Smooth muscle cell (in vitro differentiated cells): ENCODE measurements at regions not wholly inside any gene's neighbourhood (a gene's known extent, or its start where the extent isn't known, plus 50 kb on each side); places are given as distances from the start of the nearest gene placed in this dataset.

Experiments
- DNase-seq: peaks from one replicate; lab custom pipeline; 2025; ENCODE audit not compliant: unreplicated experiment; lab: John Stamatoyannopoulos, UW
- H2AFZ ChIP-seq: fragments of 200-600 bp; sonication (generic); 2 replicates; pipeline ENCODE4 v1.6.0; 2016; ENCODE audit warnings: antibody characterized with exemption, low read depth, mild to moderate bottlenecking
- H3F3A ChIP-seq: fragments of 200-600 bp; sonication (generic); 2 replicates; pipeline ENCODE4 v1.6.0; 2017; ENCODE audit warnings: antibody characterized with exemption, low read depth
- H3K27ac ChIP-seq: fragments of 200-600 bp; sonication (generic); 2 replicates; pipeline ENCODE4 v1.5.1; 2016; ENCODE audit warnings: low read depth, mild to moderate bottlenecking
- H3K27me3 ChIP-seq: fragments of 200-600 bp; sonication (generic); 2 replicates; pipeline ENCODE4 v1.6.1; 2016; ENCODE audit warnings: low read depth, mild to moderate bottlenecking
- H3K36me3 ChIP-seq: fragments of 200-600 bp; sonication (generic); 2 replicates; pipeline ENCODE4 v1.5.1; 2016; ENCODE audit warnings: low read depth
- H3K4me1 ChIP-seq: fragments of 200-600 bp; sonication (generic); 2 replicates; pipeline ENCODE4 v1.5.1; 2016; ENCODE audit warnings: low read depth
- H3K4me2 ChIP-seq: fragments of 200-600 bp; sonication (generic); 2 replicates; pipeline ENCODE4 v1.6.0; 2016; ENCODE audit warnings: mild to moderate bottlenecking
- H3K4me3 ChIP-seq: fragments of 200-600 bp; sonication (generic); 2 replicates; pipeline ENCODE4 v1.5.1; 2016; ENCODE audit warnings: mild to moderate bottlenecking
- H3K79me2 ChIP-seq: fragments of 200-600 bp; sonication (generic); 2 replicates; pipeline ENCODE4 v1.6.0; 2016; ENCODE audit warnings: low read depth, mild to moderate bottlenecking
- H3K9ac ChIP-seq: fragments of 200-600 bp; sonication (generic); 2 replicates; pipeline ENCODE4 v1.6.0; 2016; ENCODE audit warnings: low read depth
- H3K9me3 ChIP-seq: fragments of 200-600 bp; sonication (generic); replicated peaks from 2 replicates; pipeline ENCODE4 v1.5.1; 2016; ENCODE audit warnings: low read depth
- H4K20me1 ChIP-seq: fragments of 200-600 bp; sonication (generic); 2 replicates; pipeline ENCODE4 v1.6.0; 2016; ENCODE audit warnings: low read depth
- CTCF ChIP-seq: fragments of 200-600 bp; sonication (generic); IDR thresholded peaks from 2 replicates; pipeline ENCODE4 v1.5.1; 2017; ENCODE audit warnings: borderline replicate concordance, mild to moderate bottlenecking, antibody characterized with exemption; ENCODE audit not compliant: insufficient read depth, poor library complexity, severe bottlenecking
- WGBS: methylation state at CpG from one replicate; pipeline ENCODE4 v1.1.7; 2016; ENCODE audit warnings: low lambda C conversion rate; 5-methylcytosine and 5-hydroxymethylcytosine counted together

GRCh38 chr20:24242763-24243162 is 226.7 kb upstream of the SYNDIG1 start:
- no peak overlapping the region for H3K9ac ChIP-seq
- no peaks in the 10 kb centered on the region for H3K9me3 ChIP-seq
- no peak for DNase-seq
- no peaks in the 10 kb centered on the region for H3F3A ChIP-seq
- H3K4me1 ChIP-seq = no peaks in the 10 kb centered on the region
- no peak for TF ChIP-seq CTCF
- WGBS = 84% methylated on average over 4 of the region's 4 CpGs
- H2AFZ ChIP-seq = no peak overlapping the region
- H3K36me3 ChIP-seq = no peaks in the 10 kb centered on the region
- H3K4me3 ChIP-seq = no peak overlapping the region
- no peak overlapping the region for H3K27ac ChIP-seq
- H3K27me3 ChIP-seq = peaks cover 14% of the 10 kb centered on the region
- H3K4me2 ChIP-seq = no peak overlapping the region
- H4K20me1 ChIP-seq = no peaks in the 10 kb centered on the region
- H3K79me2 ChIP-seq = no peaks in the 10 kb centered on the region

GRCh38 chr20:24241466-24241865 is 228.0 kb upstream of the SYNDIG1 start:
- Histone ChIP-seq H2AFZ (no peak overlapping the region), H3K4me3 (no peak overlapping the region), H3K4me2 (no peak overlapping the region), H4K20me1 (no peaks in the 10 kb centered on the region), H3K79me2 (no peaks in the 10 kb centered on the region), H3K4me1 (no peaks in the 10 kb centered on the region), H3K9me3 (no peaks in the 10 kb centered on the region), H3K9ac (no peak overlapping the region), H3K36me3 (no peaks in the 10 kb centered on the region), H3K27me3 (peaks cover 14% of the 10 kb centered on the region), H3K27ac (no peak overlapping the region), H3F3A (no peaks in the 10 kb centered on the region)
- no peak for DNase-seq
- WGBS = 92% methylated on average over 7 of the region's 7 CpGs
- TF ChIP-seq CTCF = no peak

- no peaks in the 10 kb centered on the region for H3K4me1 ChIP-seq
- no peaks in the 10 kb centered on the region for H3F3A ChIP-seq
- no peak for DNase-seq
Observed at GRCh38 chr20:24236963-24237362, 232.5 kb upstream of the SYNDIG1 start.

More at GRCh38 chr20:24236963-24237362, 232.5 kb upstream of the SYNDIG1 start:
- no peaks in the 10 kb centered on the region for H3K36me3 ChIP-seq
- no peak overlapping the region for H3K4me2 ChIP-seq
- H2AFZ ChIP-seq = no peak overlapping the region
- no peak overlapping the region for H3K9ac ChIP-seq
- WGBS = 86% methylated on average over 3 of the region's 3 CpGs
- TF ChIP-seq CTCF = no peak
- no peaks in the 10 kb centered on the region for H3K79me2 ChIP-seq
- H4K20me1 ChIP-seq = no peaks in the 10 kb centered on the region
- no peak overlapping the region for H3K4me3 ChIP-seq
- no peak overlapping the region for H3K27ac ChIP-seq
- peaks cover 11% of the 10 kb centered on the region for H3K27me3 ChIP-seq
- H3K9me3 ChIP-seq = no peaks in the 10 kb centered on the region
